Glomerular visceral epithelial cell (primary cell): ENCODE measurements at regions not wholly inside any gene's neighbourhood (a gene's known extent, or its start where the extent isn't known, plus 50 kb on each side); places are given as distances from the start of the nearest gene placed in this dataset.

Source experiments
- DNase-seq: peaks from one replicate; pipeline ENCODE4 v3.0.0-alpha.2; 2016; ENCODE audit errors: extremely low spot score

DNA sequence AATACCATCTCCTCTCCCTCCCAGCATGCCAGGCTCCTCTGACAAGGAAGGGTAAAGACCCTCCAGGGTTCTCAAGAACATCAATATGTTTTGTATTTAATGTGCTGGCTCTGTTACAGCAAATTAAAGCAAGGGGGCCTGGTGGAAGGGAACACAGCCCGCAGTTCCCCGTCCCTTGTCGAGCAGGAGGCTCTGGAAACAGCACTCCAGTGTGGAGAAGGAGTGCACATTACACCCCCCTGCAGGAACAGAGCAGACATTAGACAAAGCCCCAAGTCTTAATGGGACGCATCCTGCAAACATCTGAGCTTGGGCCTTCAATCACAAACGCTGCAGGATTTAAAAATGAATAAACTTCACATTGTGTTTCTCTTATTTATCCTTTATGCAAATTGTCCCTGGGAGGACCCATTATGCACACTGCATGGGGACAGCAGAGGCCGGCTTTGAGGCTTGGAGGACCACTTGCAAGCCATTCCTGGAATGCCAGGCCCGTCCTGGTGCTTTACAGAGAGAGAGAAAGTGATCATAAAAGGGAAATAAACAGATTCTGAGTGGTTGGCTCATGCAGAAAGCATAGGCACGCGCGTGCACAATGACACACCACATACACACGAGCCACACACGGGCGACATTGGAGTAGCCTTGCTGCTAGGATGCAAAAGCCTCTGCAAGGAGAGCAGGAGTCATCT is 328.7 kb downstream of the SMAD2 start:
- DNase-seq, result no peak

DNA sequence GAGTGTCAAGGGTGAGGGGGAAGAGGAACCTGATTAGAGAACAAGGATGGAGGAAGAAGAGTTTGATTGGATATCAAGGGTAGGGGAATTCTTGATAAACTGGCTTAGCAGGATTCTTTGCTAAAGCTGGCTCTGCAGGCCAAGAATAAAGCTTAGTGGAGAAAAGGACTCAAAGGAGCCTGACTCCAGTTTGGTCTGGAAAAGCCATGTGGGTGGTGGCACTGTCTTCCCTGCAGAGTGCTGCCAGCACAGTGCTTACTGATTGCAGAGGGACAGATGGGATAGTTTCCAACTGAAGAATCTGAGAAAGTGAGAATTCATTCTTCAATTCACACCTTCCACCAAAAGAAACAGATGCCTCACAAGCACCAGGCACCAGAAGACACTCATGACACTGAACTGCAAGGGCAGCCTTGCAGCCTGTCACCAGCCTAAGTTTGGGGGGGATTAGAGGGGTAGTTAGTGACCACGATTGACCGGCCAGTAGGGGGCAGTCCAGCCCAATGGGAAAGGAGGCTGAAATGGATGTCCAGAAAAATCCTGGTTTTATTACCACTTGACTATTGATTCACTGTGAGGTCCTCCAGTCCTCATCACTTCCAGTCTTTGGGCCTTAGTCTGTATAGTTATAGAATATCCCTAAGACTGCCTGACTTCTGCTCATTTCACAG is 334.5 kb downstream of the SMAD2 start:
- DNase-seq, result no peak

DNA sequence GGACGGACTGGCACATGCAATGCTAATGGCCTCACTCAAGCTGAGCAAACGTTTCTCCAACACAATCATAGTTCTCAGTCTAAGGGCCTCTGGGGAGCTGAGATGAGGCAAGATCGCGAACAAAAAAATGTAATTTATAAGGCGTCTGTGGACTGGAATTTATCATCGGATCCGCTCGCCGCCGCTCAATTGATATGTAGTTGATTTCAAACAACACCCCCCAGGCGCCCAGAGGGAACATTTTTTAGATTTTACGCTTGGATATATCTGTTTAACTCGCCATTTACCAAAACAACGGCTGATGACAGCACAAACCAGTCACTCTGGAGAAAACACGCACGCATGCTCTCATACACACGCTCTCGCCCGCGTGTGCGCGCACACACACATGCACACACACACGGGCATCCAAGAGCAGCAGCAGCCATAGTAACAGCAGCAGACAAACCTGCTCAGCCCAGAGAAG is 335.8 kb downstream of the SMAD2 start:
- no peak for DNase-seq

DNA sequence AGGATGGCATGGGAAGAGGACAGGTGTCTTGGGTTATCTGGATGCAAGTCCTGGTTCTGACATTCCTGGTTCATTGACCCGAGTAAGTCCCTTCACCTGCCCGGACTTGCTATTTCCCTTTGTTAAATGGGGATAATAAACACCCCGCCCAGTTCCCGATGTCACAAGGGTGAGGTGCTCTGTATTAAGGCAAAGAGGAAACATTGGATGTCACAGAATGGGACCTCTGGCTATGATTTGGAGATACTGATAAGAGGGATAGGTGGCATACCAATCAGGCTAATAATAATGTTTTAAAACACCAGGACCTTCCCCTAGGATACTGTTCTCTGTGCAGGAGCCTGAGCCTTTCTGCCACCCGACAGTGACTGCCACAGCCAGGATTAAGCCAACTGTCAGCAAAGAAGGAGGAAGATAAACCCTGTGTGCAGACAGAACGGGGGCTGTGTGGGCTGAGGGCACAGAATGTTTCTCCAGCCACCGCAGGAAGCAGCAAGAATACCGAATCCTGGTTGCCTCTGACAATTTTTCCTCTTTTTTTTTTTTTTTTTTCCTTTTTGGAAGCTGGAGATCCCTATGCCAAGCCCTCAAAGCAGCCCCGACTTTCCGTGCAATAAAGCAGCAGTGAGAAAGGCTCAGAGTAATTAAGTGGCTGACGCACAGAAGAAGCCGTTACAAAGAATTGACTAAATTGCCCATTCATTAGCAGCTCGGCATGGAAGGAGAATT is 336.6 kb downstream of the SMAD2 start:
- DNase-seq, result no peak

DNA sequence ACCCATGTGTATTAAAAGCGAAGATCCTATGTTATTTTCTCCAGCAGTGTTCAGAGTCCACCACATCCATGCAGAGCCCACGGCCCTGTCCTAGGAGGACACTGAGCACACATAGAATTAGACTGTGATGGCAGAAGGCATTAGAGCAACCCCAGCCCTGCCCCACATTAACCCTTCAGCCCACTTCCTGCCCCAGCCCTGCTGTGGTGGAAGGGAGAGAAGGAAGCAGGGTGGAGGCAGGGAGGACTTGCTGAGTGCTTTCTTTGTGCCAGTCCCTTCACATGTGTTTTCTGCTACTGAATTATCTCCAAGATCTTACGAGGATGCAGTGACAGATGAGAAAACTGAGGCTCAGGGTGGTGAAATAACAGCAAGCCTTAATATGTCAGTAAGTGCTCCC is 339.0 kb downstream of the SMAD2 start:
- DNase-seq, result no peak

DNA sequence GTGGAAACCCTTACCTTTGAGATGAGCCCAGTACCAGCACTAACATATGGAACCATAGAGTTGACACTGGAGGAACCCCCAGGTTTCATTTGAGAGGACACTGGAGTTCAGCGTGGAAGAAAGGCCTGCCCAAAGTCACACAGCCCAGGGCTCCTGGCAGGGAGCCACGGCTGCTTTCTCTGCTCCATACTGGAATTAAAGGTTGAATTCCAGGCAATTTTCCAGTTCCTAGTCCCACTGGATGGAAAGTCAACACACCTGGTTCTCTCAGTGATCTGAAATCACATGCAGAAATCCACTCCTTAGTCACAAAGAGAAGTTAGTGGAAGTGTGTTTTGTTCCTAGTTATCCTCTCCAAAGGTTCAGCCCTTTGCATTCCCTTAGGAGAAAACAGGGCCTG is 336.1 kb upstream of the SKOR2 start:
- no peak for DNase-seq

DNA sequence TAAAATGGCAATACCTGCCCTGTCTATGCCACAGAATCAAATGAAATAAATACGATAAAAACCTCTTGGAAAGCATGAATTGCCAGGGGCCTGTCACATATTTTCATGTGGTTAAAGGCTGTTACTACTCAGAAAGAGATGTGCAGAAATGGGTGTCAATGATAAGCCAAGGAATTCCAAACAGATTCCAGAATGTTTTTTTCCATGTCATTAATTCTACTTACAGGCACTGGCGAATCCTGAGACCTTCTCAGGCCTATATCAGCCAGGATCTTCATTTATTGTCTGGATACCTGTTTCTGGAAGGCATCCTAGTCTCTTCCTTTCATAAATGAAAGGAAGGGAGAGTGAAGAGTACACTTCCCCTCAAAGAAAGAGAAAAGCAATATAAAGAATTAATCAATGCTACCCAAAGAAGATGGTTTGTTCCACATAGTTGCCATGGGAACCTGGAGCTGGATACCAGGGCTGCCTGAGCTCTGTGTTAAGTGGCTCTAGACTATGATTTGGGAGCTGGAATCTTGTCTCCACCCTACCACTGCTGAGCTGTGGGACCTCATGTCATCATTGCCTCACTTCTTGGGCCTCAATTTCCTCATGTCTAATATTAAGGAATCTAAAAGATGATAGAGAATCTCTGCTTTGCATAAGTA is 335.1 kb upstream of the SKOR2 start:
- no peak for DNase-seq

DNA sequence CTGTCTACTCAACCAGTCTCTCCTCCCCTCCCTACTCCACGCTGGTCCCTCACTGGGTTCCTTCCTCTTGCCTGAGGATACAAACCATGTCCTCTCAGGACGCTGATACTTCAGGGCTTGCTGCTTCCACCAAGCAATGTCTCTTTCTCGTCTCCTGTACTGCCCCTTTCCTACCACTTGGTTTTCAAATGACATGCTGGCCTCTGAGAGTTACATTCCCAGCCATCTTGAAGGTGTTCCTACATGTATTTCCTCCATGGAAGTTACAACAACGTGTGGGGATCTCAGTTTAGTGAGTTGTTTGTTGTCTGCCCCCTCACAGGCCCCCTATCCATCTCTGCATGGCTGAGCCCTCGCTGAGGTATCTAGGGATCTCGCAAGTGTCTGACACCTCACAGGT is 334.5 kb upstream of the SKOR2 start:
- no peak for DNase-seq

DNA sequence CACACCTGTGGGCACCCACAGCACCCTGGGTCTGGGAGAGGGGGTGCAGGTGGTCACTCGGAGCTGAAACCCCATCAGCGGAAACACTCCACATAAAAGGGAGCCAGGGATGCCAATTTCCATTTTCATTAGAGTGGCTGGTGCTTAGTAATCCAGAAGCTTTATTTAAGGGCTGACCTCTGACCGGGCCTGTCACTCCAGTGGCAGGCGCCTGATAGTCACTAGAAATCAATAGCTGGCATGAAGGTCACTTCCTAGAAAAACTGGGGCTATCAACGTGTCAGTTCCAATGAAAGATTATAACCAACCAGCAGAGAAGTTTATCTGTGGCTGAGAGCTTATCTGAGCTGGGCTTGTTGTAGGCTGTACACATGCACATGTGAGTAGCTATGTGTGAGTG is 333.7 kb upstream of the SKOR2 start:
- DNase-seq, result no peak

DNA sequence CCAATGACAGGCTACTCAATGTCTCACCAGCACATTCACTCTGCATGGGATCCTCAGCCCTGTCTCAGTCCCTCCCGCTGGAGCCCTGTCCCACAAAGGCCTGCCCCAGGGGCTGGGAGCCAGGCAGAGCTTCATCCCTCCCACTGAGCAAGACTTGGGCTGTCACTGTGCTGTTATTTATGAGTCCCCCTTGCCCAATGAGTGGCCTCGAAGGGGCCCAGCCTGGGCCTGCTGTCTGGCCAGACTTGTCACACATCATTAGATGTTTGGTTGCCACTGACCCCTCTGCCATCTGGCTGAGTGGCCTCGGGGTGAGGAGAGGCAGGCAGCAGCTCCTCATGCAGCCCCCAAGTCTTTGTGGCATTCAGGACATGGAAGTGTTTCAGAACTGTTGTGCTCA is 330.6 kb upstream of the SKOR2 start:
- no peak for DNase-seq

DNA sequence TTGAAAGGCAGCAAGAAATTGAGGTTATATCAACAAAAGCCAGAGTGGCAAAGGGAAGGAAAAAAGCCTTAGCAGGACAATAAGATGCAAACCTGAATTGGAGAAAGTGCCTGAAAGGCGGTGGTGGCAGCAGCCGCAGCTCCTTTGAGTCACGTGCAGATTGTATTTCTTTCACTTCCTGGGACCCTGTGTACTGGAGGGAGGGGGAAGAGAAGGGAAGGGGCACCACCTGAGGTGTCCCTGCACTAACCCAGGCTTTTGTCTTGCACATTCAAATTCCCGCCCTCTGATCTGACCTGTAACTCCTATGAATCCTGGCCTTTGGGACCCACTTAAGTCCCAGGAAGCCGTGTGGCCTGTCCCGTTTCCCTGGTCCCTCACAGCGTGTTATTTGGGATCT is 326.1 kb upstream of the SKOR2 start:
- DNase-seq, result no peak

DNA sequence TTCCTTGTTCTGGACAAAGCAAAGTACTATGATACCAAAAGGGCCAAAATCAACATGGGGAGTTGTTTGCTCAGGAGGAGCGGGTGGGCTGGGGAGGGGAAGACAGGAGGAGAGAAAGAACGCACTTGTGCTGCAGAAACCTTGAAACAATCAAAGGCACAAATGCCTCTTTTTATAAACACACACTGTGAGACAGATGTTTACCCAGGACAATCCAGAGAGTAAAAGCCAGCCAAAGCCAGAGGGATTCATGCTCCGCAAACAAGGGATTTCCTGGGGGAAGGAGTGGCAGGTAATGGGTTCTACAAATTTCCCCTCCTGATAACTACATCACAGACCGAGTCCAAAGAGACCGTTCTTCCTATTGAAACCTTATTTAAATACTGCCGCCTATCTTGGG is 323.5 kb upstream of the SKOR2 start:
- no peak for DNase-seq

DNA sequence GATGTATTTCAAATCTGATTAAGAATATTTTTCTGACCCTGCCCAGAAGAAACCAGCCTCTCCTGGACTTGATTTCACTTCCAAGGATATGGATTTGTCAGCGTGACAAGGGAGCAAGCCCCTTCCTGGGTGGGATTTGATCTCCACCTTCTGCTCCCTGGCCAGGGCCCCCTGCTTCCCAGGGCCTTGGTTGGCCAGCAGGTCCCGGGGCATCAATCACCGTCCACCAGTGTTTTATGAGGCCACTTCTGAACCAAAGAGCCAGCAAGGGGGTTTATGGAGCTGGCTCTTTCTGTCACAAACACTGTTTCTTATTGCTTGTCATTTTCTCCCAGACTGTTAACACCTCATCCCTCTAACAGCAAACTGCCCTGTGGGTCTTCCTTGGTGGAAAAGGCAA is 320.5 kb upstream of the SKOR2 start:
- DNase-seq, result no peak

DNA sequence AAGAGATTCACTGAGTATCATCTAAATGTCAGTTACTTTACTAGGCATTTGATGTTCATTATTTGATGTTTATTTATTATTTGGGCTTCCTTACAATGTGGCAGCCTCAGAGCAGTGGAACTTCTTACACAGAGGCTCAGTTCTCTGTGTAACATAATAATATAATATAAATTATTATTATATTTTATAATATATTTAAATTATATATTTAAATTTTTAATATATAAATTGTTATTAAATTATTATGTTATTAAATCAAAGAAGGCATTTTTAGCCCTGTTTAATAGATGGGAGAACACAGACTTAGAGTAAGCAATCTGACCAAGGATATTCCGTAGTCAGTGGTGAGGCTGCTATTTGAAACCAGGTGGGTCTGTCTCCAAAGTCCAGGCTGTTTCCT is 315.3 kb upstream of the SKOR2 start:
- no peak for DNase-seq

DNA sequence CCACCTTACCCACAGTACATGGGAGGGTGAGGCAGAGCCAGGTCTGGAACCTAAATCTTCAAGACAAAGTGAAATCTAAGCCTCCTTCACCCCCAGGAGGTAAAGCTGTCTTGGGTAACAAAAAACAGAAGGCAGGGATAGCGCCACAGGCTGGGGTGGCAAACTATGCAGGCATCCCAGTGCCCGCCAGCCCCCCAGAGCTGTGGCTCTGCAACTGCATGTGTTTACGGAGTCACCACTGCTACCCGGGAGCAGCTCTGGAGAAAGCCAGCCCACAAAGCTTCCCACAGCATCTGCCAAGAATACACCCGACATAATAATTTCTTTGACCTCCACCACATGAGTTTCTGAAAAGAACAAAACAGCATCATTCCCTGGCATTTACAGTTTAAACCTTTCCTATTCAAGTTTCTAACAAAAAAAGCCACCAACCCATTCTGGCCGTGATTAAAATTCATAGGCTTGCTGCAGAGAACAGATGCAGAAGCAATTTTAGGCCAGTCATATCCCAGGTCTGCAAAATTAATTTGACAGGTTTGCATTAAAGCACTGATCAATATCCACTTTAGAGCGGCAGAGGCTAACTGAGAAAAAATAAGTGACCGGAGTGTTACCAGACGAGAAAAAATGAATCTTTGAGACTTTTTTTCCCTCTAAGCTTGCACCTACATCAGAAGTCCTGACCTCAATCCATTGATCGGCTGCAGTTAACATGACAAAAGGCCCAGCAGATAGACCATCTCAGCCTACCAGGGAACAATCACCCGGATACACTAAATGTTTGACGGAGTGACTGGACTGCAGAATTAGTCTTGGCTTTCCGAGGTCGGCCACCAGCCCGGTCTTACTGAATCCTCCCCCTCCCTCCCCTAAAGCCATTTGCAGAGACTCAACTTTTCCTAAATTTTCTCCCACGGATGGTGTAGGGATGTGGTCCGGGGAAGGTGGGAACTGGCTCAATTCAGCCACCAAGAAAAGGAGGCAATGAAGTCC is 309.6 kb upstream of the SKOR2 start:
- no peak for DNase-seq

DNA sequence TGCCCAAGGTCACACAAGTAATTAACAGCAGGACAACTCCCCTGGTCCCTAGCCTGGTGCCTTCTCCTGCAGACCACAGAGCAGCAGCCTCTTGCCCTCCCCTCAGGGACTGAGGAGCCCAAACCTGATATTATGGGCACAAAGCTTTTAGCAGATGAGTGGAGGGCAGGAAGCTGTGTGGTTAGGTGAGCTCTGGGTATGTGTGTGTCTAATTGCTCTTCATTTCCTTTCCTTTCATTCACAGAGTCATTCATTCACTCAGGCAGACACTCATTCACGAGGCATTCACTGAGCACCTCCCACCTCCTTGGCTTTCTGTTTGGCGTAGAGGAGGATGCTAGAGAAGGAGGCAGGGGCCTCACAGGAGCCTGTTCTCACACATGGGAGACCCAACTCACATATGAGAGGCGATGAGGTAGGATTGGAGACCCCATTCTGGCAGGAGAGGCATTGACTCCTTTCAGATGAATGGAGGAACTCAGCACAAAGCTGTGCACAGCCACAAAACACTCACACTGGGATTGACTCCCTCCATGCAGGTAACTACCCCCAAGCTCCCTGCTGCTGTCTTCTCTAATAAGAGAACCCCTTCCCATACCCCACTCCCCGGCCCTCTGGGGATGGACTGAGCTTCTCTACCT is 306.8 kb upstream of the SKOR2 start:
- no peak for DNase-seq

DNA sequence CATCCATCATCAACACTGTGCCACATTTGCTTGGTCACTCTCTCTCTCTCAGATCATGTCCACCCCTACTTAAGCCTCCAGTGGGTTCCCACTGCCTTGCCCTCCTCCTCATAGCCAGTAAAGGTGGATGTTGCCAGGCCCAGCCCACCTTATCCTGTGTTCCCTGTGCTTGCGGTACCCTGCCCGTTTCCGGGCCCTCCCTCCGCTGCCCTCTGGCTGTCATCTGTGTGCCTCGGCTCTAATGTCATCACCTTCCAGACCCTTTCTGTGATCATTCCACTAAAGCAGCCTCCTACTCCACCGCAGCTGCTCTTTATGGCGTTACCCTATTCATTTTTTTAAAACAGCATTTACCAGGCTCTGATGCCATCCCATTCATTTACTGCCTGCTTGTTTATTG is 305.7 kb upstream of the SKOR2 start:
- DNase-seq, result no peak

DNA sequence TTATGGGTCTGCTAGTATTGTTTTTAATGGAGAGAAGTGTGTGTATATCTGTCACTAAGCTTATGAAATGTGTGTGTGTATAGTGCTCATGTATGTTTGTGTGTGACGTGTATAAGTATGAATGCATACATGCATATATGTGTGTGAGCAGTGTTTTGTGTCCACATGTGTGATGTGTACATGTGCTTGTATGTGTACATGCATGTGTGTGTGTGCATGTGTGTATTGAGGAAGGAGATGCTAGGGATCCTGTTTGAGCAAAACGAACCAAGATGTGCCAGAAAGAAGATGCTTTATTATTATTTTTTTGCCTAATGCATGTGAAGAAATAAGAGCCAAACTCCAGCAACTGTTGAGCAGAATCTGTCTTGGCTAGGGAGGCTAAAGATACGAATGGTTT is 301.3 kb upstream of the SKOR2 start:
- DNase-seq, result no peak

DNA sequence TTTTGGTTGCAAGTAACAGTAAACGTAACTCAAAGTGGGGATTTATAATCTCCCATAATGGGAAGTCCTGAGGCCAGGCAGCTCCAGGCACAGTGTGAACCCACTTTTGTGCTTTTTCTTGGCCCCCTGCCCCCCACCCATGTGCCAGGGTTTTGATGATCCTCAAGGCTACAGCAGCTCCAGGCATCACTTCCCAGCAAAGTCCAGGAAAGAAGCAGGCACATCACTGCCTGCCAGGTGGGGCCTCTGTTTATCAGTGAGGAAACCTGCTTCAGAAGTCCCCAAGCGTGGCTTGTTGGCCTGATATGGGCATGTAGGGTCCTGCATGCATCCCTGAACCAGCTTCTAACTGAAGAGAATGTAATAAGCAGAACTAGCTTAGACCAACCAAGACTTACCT is 299.2 kb upstream of the SKOR2 start:
- DNase-seq, result no peak

DNA sequence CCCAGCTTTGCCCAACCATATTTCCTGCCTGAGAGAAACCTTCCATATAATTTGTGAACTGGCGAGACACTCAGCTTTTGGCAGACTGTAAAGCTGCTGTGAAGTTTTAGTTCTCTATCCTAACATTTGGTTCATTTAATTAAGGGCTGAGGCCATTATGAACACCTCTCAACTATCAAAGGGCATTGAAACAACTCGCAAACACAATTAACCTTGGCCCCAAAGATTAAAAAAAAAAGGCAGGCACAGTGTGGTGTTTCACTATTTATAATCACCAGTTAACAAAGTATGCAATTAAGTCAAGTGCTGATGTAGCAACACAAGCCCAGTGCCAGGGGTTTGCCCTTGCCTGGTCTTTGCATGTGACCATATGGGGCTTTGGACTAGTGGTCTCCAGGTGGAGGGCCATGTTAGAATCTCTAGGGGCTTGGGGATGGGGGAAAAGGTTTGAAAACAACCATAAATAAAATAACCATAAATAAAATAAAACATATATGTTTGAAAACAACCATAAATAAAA is 297.6 kb upstream of the SKOR2 start:
- no peak for DNase-seq
